BE2C (cell line): ENCODE measurements at regions not wholly inside any gene's neighbourhood (a gene's known extent, or its start where the extent isn't known, plus 50 kb on each side); places are given as distances from the start of the nearest gene placed in this dataset.

Experiments
- DNase-seq: peaks from one replicate; pipeline ENCODE4 v3.0.0-alpha.2; 2020
- H3K27me3 ChIP-seq: fragments of 250-450 bp; sonication (Bioruptor Pico); 2 replicates; pipeline ENCODE4 v1.5.1; 2020; ENCODE audit warnings: mild to moderate bottlenecking
- H3K36me3 ChIP-seq: fragments of 250-450 bp; sonication (Bioruptor Pico); 2 replicates; pipeline ENCODE4 v1.5.1; 2020; ENCODE audit warnings: mild to moderate bottlenecking
- H3K4me1 ChIP-seq: fragments of 250-450 bp; sonication (Bioruptor Pico); 2 replicates; pipeline ENCODE4 v1.5.1; 2020
- H3K4me3 ChIP-seq: 2 replicates; pipeline ENCODE4 v1.5.1; 2011; ENCODE audit warnings: low read depth, low read length
- H3K9me3 ChIP-seq: fragments of 250-450 bp; sonication (Bioruptor Pico); 2 replicates; pipeline ENCODE4 v1.5.1; 2020
- CTCF ChIP-seq: IDR thresholded peaks from 2 replicates; pipeline ENCODE4 v1.5.1; 2012; ENCODE audit warnings: mild to moderate bottlenecking, low read depth, low read length

GRCh38 chr21:28336314-28336713 lies 656.4 kb downstream of the LTN1 start:
- TF ChIP-seq CTCF, result peak; percentile 73
- no peak overlapping the region for H3K4me3 ChIP-seq
- H3K36me3 ChIP-seq, result no peaks in the 10 kb centered on the region
- peaks cover 34% of the 10 kb centered on the region for H3K4me1 ChIP-seq
- H3K9me3 ChIP-seq, result no peaks in the 10 kb centered on the region
- peak; percentile 34 for DNase-seq
- no peaks in the 10 kb centered on the region for H3K27me3 ChIP-seq

GRCh38 chr21:28334407-28334806 lies 658.3 kb downstream of the LTN1 start:
- no peak for TF ChIP-seq CTCF
- Histone ChIP-seq H3K36me3 (no peaks in the 10 kb centered on the region), H3K9me3 (no peaks in the 10 kb centered on the region), H3K4me3 (no peak overlapping the region), H3K4me1 (peaks cover 28% of the 10 kb centered on the region), H3K27me3 (no peaks in the 10 kb centered on the region)
- no peak for DNase-seq

GRCh38 chr21:28333578-28334075 lies 659.0 kb downstream of the LTN1 start:
- no peak for TF ChIP-seq CTCF
- DNase-seq, result no peak

GRCh38 chr21:28332796-28333195 lies 659.9 kb downstream of the LTN1 start:
- Histone ChIP-seq H3K36me3 (no peaks in the 10 kb centered on the region), H3K4me3 (no peak overlapping the region), H3K9me3 (no peaks in the 10 kb centered on the region), H3K4me1 (peaks cover 16% of the 10 kb centered on the region), H3K27me3 (no peaks in the 10 kb centered on the region)
- no peak for TF ChIP-seq CTCF
- DNase-seq, result no peak

More at GRCh38 chr21:28333578-28334075, 659.0 kb downstream of the LTN1 start:
- no peaks in the 10 kb centered on the region for H3K36me3 ChIP-seq
- peaks cover 23% of the 10 kb centered on the region for H3K4me1 ChIP-seq
- H3K4me3 ChIP-seq, result no peak overlapping the region
- H3K27me3 ChIP-seq, result no peaks in the 10 kb centered on the region
- no peaks in the 10 kb centered on the region for H3K9me3 ChIP-seq

GRCh38 chr21:28325618-28326017 lies 667.1 kb downstream of the LTN1 start:
- no peaks in the 10 kb centered on the region; the same call in 1 of the 2 replicates for H3K9me3 ChIP-seq
- H3K4me1 ChIP-seq, result no peaks in the 10 kb centered on the region
- no peaks in the 10 kb centered on the region for H3K36me3 ChIP-seq
- no peak for TF ChIP-seq CTCF
- DNase-seq, result no peak
- no peak overlapping the region for H3K4me3 ChIP-seq
- H3K27me3 ChIP-seq, result no peaks in the 10 kb centered on the region

- H3K36me3 ChIP-seq, result no peaks in the 10 kb centered on the region
- H3K4me1 ChIP-seq, result no peaks in the 10 kb centered on the region
- DNase-seq, result no peak
- no peak for TF ChIP-seq CTCF
- H3K4me3 ChIP-seq, result no peak overlapping the region
- H3K27me3 ChIP-seq, result no peaks in the 10 kb centered on the region
- no peaks in the 10 kb centered on the region; the same call in 1 of the 2 replicates for H3K9me3 ChIP-seq
Measured at GRCh38 chr21:28324690-28325089, 668.0 kb downstream of the LTN1 start.
